K562 (cell line): ENCODE measurements at regions not wholly inside any gene's neighbourhood (a gene's known extent, or its start where the extent isn't known, plus 50 kb on each side); places are given as distances from the start of the nearest gene placed in this dataset.

Experiments used
- ATF7 ChIP-seq: fragments of 450-650 bp; IDR thresholded peaks from 2 replicates; pipeline ENCODE4 v1.7.1; 2014; ENCODE audit warnings: mild to moderate bottlenecking, moderate library complexity
- COPS2 ChIP-seq: fragments of 450-650 bp; conservative IDR thresholded peaks from 2 replicates; pipeline ENCODE4 v1.6.1; 2016; ENCODE audit warnings: mild to moderate bottlenecking, moderate library complexity
- DMBX1 ChIP-seq: fragments of 250-450 bp; sonication (Bioruptor Pico); IDR thresholded peaks from 2 replicates; pipeline ENCODE4 v1.8.0; 2022; ENCODE audit warnings: inconsistent platforms, mild to moderate bottlenecking, moderate library complexity, borderline replicate concordance
- HDGF ChIP-seq: fragments of 450-650 bp; IDR thresholded peaks from 2 replicates; pipeline ENCODE4 v1.6.1; 2016
- ILF3 ChIP-seq: fragments of 450-650 bp; IDR thresholded peaks from 2 replicates; pipeline ENCODE4 v1.6.1; 2018; ENCODE audit warnings: antibody characterized with exemption, mild to moderate bottlenecking, moderate library complexity, borderline replicate concordance
- KLF6 ChIP-seq: fragments of 250-450 bp; sonication (Bioruptor Pico); IDR thresholded peaks from 2 replicates; pipeline ENCODE4 v1.4.0; 2020; ENCODE audit warnings: mild to moderate bottlenecking, moderate library complexity, borderline replicate concordance
- NR3C1 ChIP-seq: sonication (generic); formaldehyde crosslinking; IDR thresholded peaks from 2 replicates; pipeline ENCODE4 v1.8.1; 2022; ENCODE audit warnings: missing genetic modification reagents
- POLR2AphosphoS2 ChIP-seq: IDR thresholded peaks from 2 replicates; pipeline ENCODE4 v1.6.1; 2012; ENCODE audit warnings: low read length, improper control_type of control experiment
- POLR2AphosphoS5 ChIP-seq: IDR thresholded peaks from 2 replicates; pipeline ENCODE4 v1.6.1; 2011; ENCODE audit warnings: mild to moderate bottlenecking, low read depth, low read length, moderate library complexity; ENCODE audit not compliant: control insufficient read depth, insufficient read depth
- TCF3 ChIP-seq: sonication (generic); formaldehyde crosslinking; IDR thresholded peaks from 2 replicates; pipeline ENCODE4 v1.4.0; 2020; ENCODE audit warnings: mild to moderate bottlenecking, missing genetic modification reagents
- TEAD2 ChIP-seq: fragments of 450-650 bp; IDR thresholded peaks from 2 replicates; pipeline ENCODE4 v1.6.1; 2016; ENCODE audit warnings: missing genetic modification characterization, control low read depth, missing compliant biosample characterization
- YY1 ChIP-seq, 3 experiments: IDR thresholded peaks; 2 replicates each; pipeline ENCODE4 v1.6.1; 2011; ENCODE audit warnings: low read length in 2 of 3, mild to moderate bottlenecking in 2 of 3, moderate library complexity in 2 of 3, borderline replicate concordance in 1 of 3, control low read depth in 1 of 3, low read depth in 1 of 3; ENCODE audit not compliant: insufficient read depth in 3 of 3, insufficient replicate concordance in 2 of 3, control insufficient read depth in 1 of 3, insufficient read length in 1 of 3; ENCODE audit errors: extremely low read depth in 1 of 3
- ZNF175 ChIP-seq: fragments of 200-800 bp; sonication (Bioruptor generic); IDR thresholded peaks from 2 replicates; pipeline ENCODE4 v1.6.1; 2016; ENCODE audit warnings: low read depth, mild to moderate bottlenecking, missing genetic modification characterization, missing compliant biosample characterization
- TF ChIP-seq, protein P1 (sequence below): fragments of 250-450 bp; sonication (Bioruptor Pico); IDR thresholded peaks from 2 replicates; pipeline ENCODE4 v1.8.0; 2021; ENCODE audit warnings: moderate library complexity, mild to moderate bottlenecking, inconsistent platforms
- TF ChIP-seq, protein P2 (sequence below): fragments of 250-450 bp; sonication (Bioruptor Pico); IDR thresholded peaks from 2 replicates; pipeline ENCODE4 v1.4.0; 2020; ENCODE audit warnings: mild to moderate bottlenecking
- TF ChIP-seq, protein P3 (sequence below), 2 experiments: fragments of 450-650 bp; formaldehyde crosslinking in 1 of 2; IDR thresholded peaks; 2 replicates each; pipeline versions ENCODE4 v1.4.0 to v1.6.1; 2014 to 2020; ENCODE audit warnings: mild to moderate bottlenecking in 2 of 2, borderline replicate concordance in 1 of 2, low read depth in 1 of 2

DNA sequence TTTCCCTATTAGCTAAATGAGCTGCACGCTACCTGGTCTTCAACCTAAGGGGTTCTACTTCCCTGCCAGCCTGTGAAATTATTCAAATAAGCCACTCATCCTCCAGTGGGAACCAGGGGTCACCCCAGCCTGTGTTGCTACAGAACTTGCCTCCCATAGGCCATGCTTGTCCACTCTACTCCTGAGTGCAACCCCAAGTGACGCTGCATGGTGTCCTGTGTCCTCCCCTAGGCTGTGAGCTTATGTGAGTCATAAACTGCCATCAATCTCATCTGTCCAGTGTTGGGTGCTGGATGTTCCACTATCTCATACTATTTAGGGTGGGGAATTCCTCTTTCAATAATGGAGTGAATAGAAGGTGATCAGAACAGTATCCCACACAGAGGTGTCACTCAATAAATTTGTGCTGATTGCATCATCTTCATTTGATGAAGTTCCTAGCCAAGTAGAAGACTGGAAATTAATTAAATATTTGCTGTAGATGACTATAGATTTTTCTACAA is 49.8 kb upstream of the SSR3 start (continued):
- TF ChIP-seq, protein P1, sequence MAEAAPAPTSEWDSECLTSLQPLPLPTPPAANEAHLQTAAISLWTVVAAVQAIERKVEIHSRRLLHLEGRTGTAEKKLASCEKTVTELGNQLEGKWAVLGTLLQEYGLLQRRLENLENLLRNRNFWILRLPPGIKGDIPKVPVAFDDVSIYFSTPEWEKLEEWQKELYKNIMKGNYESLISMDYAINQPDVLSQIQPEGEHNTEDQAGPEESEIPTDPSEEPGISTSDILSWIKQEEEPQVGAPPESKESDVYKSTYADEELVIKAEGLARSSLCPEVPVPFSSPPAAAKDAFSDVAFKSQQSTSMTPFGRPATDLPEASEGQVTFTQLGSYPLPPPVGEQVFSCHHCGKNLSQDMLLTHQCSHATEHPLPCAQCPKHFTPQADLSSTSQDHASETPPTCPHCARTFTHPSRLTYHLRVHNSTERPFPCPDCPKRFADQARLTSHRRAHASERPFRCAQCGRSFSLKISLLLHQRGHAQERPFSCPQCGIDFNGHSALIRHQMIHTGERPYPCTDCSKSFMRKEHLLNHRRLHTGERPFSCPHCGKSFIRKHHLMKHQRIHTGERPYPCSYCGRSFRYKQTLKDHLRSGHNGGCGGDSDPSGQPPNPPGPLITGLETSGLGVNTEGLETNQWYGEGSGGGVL, result no peak
- TF ChIP-seq TEAD2 (tag) (no peak), KLF6 (CRISPR knock-in tag) (0 out of 2 replicates have a peak, but pooled peaks have one; percentile 46), ZNF175 (no peak), DMBX1 (CRISPR knock-in tag) (peak; percentile 78), ATF7 (peak; percentile 87), COPS2 (no peak), NR3C1 (CRISPR knock-in tag) (no peak), TCF3 (CRISPR knock-in tag) (0 out of 2 replicates have a peak, but pooled peaks have one; percentile 48), YY1 (IDR thresholded peaks at IDR 0.05; ENCODE audit: borderline replicate concordance in 1 of 3, control insufficient read depth in 1 of 3, extremely low read depth in 1 of 3, insufficient read depth in 3 of 3, insufficient read length in 1 of 3, insufficient replicate concordance in 2 of 3, low read depth in 1 of 3, low read length in 2 of 3) (peak in 1 of 3 experiments; percentile 76), HDGF (no peak), POLR2AphosphoS5 (0 out of 2 replicates have a peak, but pooled peaks have one; percentile 45), POLR2AphosphoS2 (no peak), ILF3 (no peak)
- TF ChIP-seq, protein P2, sequence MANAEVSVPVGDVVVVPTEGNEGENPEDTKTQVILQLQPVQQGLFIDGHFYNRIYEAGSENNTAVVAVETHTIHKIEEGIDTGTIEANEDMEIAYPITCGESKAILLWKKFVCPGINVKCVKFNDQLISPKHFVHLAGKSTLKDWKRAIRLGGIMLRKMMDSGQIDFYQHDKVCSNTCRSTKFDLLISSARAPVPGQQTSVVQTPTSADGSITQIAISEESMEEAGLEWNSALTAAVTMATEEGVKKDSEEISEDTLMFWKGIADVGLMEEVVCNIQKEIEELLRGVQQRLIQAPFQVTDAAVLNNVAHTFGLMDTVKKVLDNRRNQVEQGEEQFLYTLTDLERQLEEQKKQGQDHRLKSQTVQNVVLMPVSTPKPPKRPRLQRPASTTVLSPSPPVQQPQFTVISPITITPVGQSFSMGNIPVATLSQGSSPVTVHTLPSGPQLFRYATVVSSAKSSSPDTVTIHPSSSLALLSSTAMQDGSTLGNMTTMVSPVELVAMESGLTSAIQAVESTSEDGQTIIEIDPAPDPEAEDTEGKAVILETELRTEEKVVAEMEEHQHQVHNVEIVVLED (CRISPR knock-in tag), result no peak
- TF ChIP-seq, protein P3, sequence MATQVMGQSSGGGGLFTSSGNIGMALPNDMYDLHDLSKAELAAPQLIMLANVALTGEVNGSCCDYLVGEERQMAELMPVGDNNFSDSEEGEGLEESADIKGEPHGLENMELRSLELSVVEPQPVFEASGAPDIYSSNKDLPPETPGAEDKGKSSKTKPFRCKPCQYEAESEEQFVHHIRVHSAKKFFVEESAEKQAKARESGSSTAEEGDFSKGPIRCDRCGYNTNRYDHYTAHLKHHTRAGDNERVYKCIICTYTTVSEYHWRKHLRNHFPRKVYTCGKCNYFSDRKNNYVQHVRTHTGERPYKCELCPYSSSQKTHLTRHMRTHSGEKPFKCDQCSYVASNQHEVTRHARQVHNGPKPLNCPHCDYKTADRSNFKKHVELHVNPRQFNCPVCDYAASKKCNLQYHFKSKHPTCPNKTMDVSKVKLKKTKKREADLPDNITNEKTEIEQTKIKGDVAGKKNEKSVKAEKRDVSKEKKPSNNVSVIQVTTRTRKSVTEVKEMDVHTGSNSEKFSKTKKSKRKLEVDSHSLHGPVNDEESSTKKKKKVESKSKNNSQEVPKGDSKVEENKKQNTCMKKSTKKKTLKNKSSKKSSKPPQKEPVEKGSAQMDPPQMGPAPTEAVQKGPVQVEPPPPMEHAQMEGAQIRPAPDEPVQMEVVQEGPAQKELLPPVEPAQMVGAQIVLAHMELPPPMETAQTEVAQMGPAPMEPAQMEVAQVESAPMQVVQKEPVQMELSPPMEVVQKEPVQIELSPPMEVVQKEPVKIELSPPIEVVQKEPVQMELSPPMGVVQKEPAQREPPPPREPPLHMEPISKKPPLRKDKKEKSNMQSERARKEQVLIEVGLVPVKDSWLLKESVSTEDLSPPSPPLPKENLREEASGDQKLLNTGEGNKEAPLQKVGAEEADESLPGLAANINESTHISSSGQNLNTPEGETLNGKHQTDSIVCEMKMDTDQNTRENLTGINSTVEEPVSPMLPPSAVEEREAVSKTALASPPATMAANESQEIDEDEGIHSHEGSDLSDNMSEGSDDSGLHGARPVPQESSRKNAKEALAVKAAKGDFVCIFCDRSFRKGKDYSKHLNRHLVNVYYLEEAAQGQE (IDR thresholded peaks at IDR 0.05; ENCODE audit: borderline replicate concordance), result peak; percentile 33
- TF ChIP-seq, protein P3 (CRISPR knock-in tag; IDR thresholded peaks at IDR 0.05; ENCODE audit: low read depth), result no peak
